Testis (tissue), 2 donors: ENCODE measurements at regions not wholly inside any gene's neighbourhood (a gene's known extent, or its start where the extent isn't known, plus 50 kb on each side); places are given as distances from the start of the nearest gene placed in this dataset.

Experiments used
- DNase-seq: peaks from one replicate; pipeline ENCODE4 v3.0.0-alpha.2; 2019
- H3K27ac ChIP-seq, 2 donors: fragments of 200-600 bp; sonication (generic); one replicate each; pipeline ENCODE4 v1.5.1; 2019
- H3K27me3 ChIP-seq: fragments of 200-600 bp; sonication (generic); one replicate; pipeline ENCODE4 v1.5.1; 2019
- H3K36me3 ChIP-seq: fragments of 200-600 bp; sonication (generic); one replicate; pipeline ENCODE4 v1.5.1; 2017; ENCODE audit warnings: low read depth; ENCODE audit errors: missing control alignments
- H3K4me1 ChIP-seq: fragments of 200-600 bp; sonication (generic); one replicate; pipeline ENCODE4 v1.5.1; 2019
- H3K4me3 ChIP-seq, 2 donors: fragments of 200-600 bp; sonication (generic); one replicate each; pipeline ENCODE4 v1.5.1; 2017 to 2019
- H3K9me3 ChIP-seq: fragments of 200-600 bp; sonication (generic); one replicate; pipeline ENCODE4 v1.5.1; 2017
- CTCF ChIP-seq, 3 experiments: fragments of 450-650 bp in 2 of 3; fragments of 200-600 bp in 1 of 3; sonication (generic) in 1 of 3; IDR thresholded peaks; one replicate each; pipeline ENCODE4 v1.5.1; 2016 to 2019; ENCODE audit warnings: antibody characterized with exemption in 3 of 3, mild to moderate bottlenecking in 2 of 3, moderate library complexity in 1 of 3
- POLR2A ChIP-seq: fragments of 450-650 bp; IDR thresholded peaks from one replicate; pipeline ENCODE4 v1.6.1; 2017; ENCODE audit warnings: antibody characterized with exemption, mild to moderate bottlenecking, moderate library complexity
- WGBS, 2 donors: methylation state at CpG; one replicate each; pipeline ENCODE4 v1.1.5; 2018; 5-methylcytosine and 5-hydroxymethylcytosine counted together
- intact Hi-C: fragments of 100-400 bp; cut with DNase I; formaldehyde crosslinking; loops from one replicate; pipeline ENCODE4 v1.15.1; 2023; ENCODE audit warnings: low total_unique reads

GRCh38 chr6:26205625-26206574 lies 118.7 kb downstream of the HFE start:
- DNase-seq: no peak
- intact Hi-C loops: no loop called here
- 4 to 6% methylated on average over 18 of the region's 18 CpGs for WGBS, 2 donors
- peak overlapping the region; percentile 67 to 69 for H3K4me3 ChIP-seq
- H3K27ac ChIP-seq: peak overlapping the region; percentile 84 to 90
- H3K36me3 ChIP-seq: no peaks in the 10 kb centered on the region
- H3K9me3 ChIP-seq: no peaks in the 10 kb centered on the region
- no peaks in the 10 kb centered on the region for H3K27me3 ChIP-seq
- no peaks in the 10 kb centered on the region for H3K4me1 ChIP-seq
- TF ChIP-seq POLR2A: no peak
- no peak for TF ChIP-seq CTCF (IDR thresholded peaks at IDR 0.05)

- intact Hi-C loops: no loop called here
- Histone ChIP-seq H3K4me3 (no peak overlapping the region), H3K9me3 (no peaks in the 10 kb centered on the region), H3K27me3 (no peaks in the 10 kb centered on the region), H3K36me3 (no peaks in the 10 kb centered on the region), H3K4me1 (no peaks in the 10 kb centered on the region), H3K27ac (no peak overlapping the region)
- DNase-seq: no peak
- TF ChIP-seq CTCF (IDR thresholded peaks at IDR 0.05) (no peak), POLR2A (no peak)
- WGBS, 2 donors: 54 to 59% methylated on average over 8 of the region's 8 CpGs
Measured at GRCh38 chr6:26206868-26207801, 119.9 kb downstream of the HFE start.

GRCh38 chr6:26211963-26212362 lies 124.7 kb downstream of the HFE start:
- H3K4me3 ChIP-seq: no peak overlapping the region
- no peaks in the 10 kb centered on the region for H3K9me3 ChIP-seq
- no peak for TF ChIP-seq POLR2A
- TF ChIP-seq CTCF (IDR thresholded peaks at IDR 0.05): no peak
- intact Hi-C loops: no loop called here
- H3K4me1 ChIP-seq: no peaks in the 10 kb centered on the region
- H3K27me3 ChIP-seq: no peaks in the 10 kb centered on the region
- no peak for DNase-seq
- 92 to 94% methylated on average over 1 of the region's 1 CpG for WGBS, 2 donors
- H3K36me3 ChIP-seq: no peaks in the 10 kb centered on the region
- no peak overlapping the region for H3K27ac ChIP-seq

GRCh38 chr6:26213334-26214075 lies 126.3 kb downstream of the HFE start:
- TF ChIP-seq POLR2A (no peak), CTCF (IDR thresholded peaks at IDR 0.05) (no peak)
- H3K27me3 ChIP-seq: no peaks in the 10 kb centered on the region
- no peaks in the 10 kb centered on the region for H3K36me3 ChIP-seq
- 77 to 78% methylated on average over 2 of the region's 2 CpGs for WGBS, 2 donors
- H3K4me1 ChIP-seq: peaks cover 6% of the 10 kb centered on the region
- intact Hi-C loops: no loop called here
- no peak overlapping the region for H3K27ac ChIP-seq
- no peak for DNase-seq
- H3K4me3 ChIP-seq: no peak overlapping the region
- H3K9me3 ChIP-seq: no peaks in the 10 kb centered on the region
